Activated CD8-positive, alpha-beta memory T cell treated with anti-CD3 and anti-CD28 coated beads for 48 hours (primary cell): ENCODE measurements at regions not wholly inside any gene's neighbourhood (a gene's known extent, or its start where the extent isn't known, plus 50 kb on each side); places are given as distances from the start of the nearest gene placed in this dataset.

Experiments used
- DNase-seq, 3 experiments: peaks; one replicate each; pipeline ENCODE4 v3.0.0-alpha.2; 2020; ENCODE audit warnings: low read depth in 2 of 3, low spot score in 2 of 3

GRCh38 chr7:41383596-41383995 lies 319.3 kb downstream of the INHBA start:
- no peak for DNase-seq

GRCh38 chr7:41378156-41378555 lies 324.7 kb downstream of the INHBA start:
- no peak for DNase-seq

- no peak for DNase-seq
Observed at GRCh38 chr7:41375582-41375981, 327.3 kb downstream of the INHBA start.

GRCh38 chr7:41374150-41374848 lies 328.6 kb downstream of the INHBA start:
- DNase-seq: no peak

- no peak for DNase-seq
Observed at GRCh38 chr7:41367967-41368882, 334.7 kb downstream of the INHBA start.

- no peak for DNase-seq
Observed at GRCh38 chr7:41351091-41351490, 351.8 kb downstream of the INHBA start.

- no peak for DNase-seq
Observed at GRCh38 chr7:41346878-41347277, 356.0 kb downstream of the INHBA start.

GRCh38 chr7:41339913-41340676 lies 362.8 kb downstream of the INHBA start:
- DNase-seq: no peak

- no peak for DNase-seq
Observed at GRCh38 chr7:41336981-41337380, 365.9 kb downstream of the INHBA start.

GRCh38 chr7:41336455-41336952 lies 366.4 kb downstream of the INHBA start:
- no peak for DNase-seq

GRCh38 chr7:41334071-41334862 lies 368.6 kb downstream of the INHBA start:
- DNase-seq: no peak

- no peak for DNase-seq
Observed at GRCh38 chr7:41333511-41333910, 369.4 kb downstream of the INHBA start.

- DNase-seq: no peak
Observed at GRCh38 chr7:41331194-41331593, 371.7 kb downstream of the INHBA start.

GRCh38 chr7:41328544-41328943 lies 374.3 kb downstream of the INHBA start:
- DNase-seq: no peak

GRCh38 chr7:41328131-41328530 lies 374.8 kb downstream of the INHBA start:
- DNase-seq: no peak

GRCh38 chr7:41326616-41327015 lies 376.3 kb downstream of the INHBA start:
- DNase-seq: no peak

- no peak for DNase-seq
Observed at GRCh38 chr7:41323806-41324205, 379.1 kb downstream of the INHBA start.

GRCh38 chr7:41319581-41319980 lies 383.3 kb downstream of the INHBA start:
- DNase-seq: no peak

- no peak for DNase-seq
Observed at GRCh38 chr7:41316410-41316809, 386.5 kb downstream of the INHBA start.

GRCh38 chr7:41315764-41316163 lies 387.1 kb downstream of the INHBA start:
- DNase-seq: no peak

GRCh38 chr7:41313171-41313570 lies 389.7 kb downstream of the INHBA start:
- DNase-seq: no peak
